GM18868 (cell line): ENCODE measurements at regions not wholly inside any gene's neighbourhood (a gene's known extent, or its start where the extent isn't known, plus 50 kb on each side); places are given as distances from the start of the nearest gene placed in this dataset.

Experiments
- ATAC-seq: cut with Tn5 transposase; IDR thresholded peaks from one replicate; pipeline ENCODE4 v1.9.1; 2021; ENCODE audit warnings: mild to moderate bottlenecking, moderate library complexity; ENCODE audit not compliant: unreplicated experiment

GRCh38 chr9:95762322-95762721, 113.2 kb upstream of the ERCC6L2 start:
- no peak for ATAC-seq

GRCh38 chr9:95760791-95761190, 114.7 kb upstream of the ERCC6L2 start:
- ATAC-seq = no peak

DNA sequence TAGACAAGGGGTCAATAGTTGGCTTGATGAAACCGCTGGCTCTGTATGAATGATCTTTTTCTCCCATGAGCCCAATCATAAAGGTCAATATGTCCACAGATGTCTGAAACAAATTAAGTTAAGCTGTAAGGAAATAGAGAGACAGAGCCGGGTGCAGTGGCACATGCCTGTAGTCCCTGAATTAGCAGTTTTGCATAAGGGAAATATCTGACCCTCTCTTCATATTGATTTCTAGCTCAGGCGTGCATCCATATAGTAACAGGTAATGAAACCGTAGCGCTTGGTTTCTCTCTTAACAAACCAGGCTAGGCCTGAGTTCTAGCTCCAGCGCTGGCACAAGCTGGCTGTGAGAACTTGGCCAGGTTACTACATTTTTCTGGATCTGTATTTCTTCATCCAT, 118.1 kb upstream of the ERCC6L2 start:
- ATAC-seq = no peak

DNA sequence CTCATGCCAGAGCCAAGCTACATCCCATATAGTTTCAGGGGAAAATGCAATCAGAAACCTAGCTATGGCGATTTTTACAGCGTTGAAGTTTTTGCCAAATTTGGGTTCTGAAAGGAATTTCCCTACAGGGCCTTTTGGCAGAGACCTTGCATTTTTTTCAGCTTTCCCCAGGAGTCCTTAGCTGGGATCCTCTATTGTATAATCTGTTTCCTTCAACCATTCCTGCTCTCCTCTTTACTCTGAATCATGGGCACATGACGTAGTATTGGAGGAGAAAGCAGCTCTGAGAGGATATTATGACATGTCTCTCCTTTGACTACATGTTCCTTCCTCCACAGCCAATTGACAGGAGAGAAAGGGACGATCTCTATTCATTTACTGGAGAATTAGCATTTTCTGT, 118.5 kb upstream of the ERCC6L2 start:
- ATAC-seq = no peak

- no peak for ATAC-seq
These were observed 119.4 kb upstream of the ERCC6L2 start for GRCh38 chr9:95756101-95756500.

DNA sequence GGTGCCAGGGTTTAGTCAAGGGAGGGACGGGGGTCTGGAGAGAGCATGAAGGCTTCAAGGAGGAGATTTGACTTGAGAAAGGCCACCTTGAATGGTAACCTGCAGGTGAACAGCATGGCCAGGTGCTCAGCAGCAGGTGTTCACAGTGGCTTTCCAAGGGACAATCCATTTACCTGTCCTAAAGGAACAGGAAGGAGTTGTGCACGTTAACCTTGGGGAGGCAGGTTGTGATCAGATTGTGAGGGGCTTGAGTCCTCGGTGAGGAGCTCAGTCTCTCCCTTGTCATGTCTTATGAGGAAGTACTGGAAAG, 120.1 kb upstream of the ERCC6L2 start:
- no peak for ATAC-seq

DNA sequence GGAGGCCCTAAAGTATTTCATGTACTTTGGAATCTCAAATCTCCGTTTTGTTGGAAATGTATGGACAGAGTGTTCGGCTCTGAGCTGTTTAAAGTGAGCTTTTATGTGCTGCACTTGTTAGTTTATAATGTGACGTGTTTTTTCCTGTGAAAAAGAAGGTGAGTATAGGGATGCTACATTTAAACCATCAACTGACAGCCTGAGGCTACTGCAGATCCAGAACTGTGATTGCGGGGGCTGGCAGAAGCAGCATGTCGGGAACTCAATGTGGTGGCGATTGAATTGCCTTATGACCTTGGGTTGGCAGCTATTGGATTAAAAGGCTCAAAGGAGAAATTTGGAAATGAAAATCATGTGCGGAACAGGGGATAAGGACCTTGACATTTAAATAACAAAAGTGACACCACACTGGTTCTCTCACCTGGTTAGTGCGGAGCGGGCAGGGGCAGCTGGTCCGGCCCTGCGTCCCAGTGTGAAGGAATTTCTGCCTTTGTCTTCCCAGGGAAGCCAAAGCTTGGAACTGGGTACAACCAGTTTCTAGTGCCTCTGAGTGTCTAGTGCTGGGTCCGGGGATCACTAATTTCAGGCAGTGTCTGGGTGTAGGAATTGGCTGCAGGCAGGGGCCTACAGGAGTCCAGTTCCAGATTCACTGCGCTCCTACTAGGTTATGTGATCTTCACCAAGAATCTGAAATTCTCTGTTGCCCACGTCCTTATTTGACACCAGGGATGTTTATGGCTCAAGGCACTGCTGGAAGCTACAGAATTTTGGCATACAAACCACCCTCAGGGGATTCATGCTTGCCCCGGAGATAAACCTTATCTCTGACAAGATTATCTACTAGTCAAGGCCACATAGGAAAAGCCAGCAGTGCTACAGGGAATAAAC, 120.7 kb upstream of the ERCC6L2 start:
- no peak for ATAC-seq

- ATAC-seq = no peak
These were observed 121.6 kb upstream of the ERCC6L2 start for GRCh38 chr9:95753762-95754465.

- ATAC-seq = no peak
These were observed 123.3 kb upstream of the ERCC6L2 start for GRCh38 chr9:95752129-95752731.

GRCh38 chr9:95751520-95751790, 124.0 kb upstream of the ERCC6L2 start:
- ATAC-seq = no peak

- no peak for ATAC-seq
These were observed 124.6 kb upstream of the ERCC6L2 start for GRCh38 chr9:95750725-95751519.

- ATAC-seq = no peak
These were observed 126.0 kb upstream of the ERCC6L2 start for GRCh38 chr9:95749493-95749892.

DNA sequence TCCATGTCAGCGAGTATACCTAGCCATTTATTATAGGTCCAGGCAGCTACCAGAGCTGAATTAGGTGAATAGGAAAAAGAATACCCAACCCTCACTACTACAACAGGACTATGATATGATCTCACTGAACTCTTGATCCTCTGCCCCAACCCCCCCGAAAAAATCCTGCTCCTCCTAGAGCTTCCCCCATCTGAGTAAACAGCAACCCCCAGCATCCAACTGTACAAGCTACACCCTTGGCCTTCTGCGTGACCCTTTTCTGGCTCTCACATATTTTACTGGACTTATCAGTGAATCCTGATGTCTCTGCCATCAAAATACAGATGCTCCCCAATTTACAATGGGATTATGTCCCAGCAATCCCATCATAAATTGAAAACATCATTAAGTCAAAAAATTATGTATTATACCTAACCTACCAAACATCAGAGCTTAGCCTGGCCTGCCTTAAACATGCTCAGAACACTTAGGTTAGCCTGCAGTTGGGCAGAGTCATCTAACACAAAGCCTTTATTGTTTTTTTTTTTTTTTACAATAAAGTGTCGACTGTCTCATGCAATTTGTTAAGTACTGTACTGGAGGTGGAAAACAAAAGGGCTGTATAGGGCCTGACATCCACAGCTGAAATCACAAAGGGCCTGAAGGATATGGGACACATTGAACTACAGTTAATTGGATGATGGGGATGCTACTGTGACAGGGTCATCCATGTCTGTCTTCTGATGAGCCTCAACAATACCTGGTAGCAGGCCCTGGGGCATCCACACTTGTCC, 128.9 kb upstream of the ERCC6L2 start:
- no peak for ATAC-seq

DNA sequence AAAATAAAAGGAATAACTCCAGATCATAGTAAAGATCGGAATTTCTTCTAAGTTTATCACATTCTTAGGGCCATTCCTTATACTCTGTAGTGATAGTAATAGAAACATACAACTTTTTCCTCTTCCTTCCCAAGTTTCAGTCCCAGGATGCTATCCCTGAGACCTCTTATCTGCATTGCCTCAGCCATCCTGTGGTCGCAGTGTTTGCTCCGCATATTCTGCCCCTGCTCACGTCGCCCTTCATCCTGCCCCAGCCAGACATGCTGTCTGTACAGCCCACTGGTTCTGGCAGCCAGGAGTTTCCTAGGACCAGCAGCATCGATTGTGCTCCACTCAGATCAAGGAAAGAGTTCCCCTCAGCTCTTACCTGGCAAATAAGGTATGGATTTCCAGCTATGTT, 132.7 kb upstream of the ERCC6L2 start:
- ATAC-seq = no peak

- no peak for ATAC-seq
These were observed 133.9 kb upstream of the ERCC6L2 start for GRCh38 chr9:95741631-95742030.

- no peak for ATAC-seq
These were observed 135.1 kb upstream of the ERCC6L2 start for GRCh38 chr9:95740217-95741004.

- ATAC-seq = no peak
These were observed 137.1 kb upstream of the ERCC6L2 start for GRCh38 chr9:95738438-95738837.

- ATAC-seq = no peak
These were observed 138.5 kb upstream of the ERCC6L2 start for GRCh38 chr9:95736891-95737522.

- ATAC-seq = no peak
These were observed 139.1 kb upstream of the ERCC6L2 start for GRCh38 chr9:95736370-95736769.
